C4-2B (cell line): ENCODE measurements at regions not wholly inside any gene's neighbourhood (a gene's known extent, or its start where the extent isn't known, plus 50 kb on each side); places are given as distances from the start of the nearest gene placed in this dataset.
"Not testable (repeated sequence)": the region's sequence is repeated elsewhere in the genome, so short reads cannot be mapped to it uniquely, and the experiment has no call there.

Experiments
- H3K27ac ChIP-seq: fragments of 450-650 bp; 2 replicates; pipeline ENCODE4 v1.5.1; 2017
- ZFX ChIP-seq: fragments of 450-650 bp; IDR thresholded peaks from 2 replicates; pipeline ENCODE4 v1.6.1; 2017
- TF ChIP-seq, protein P1 (sequence below): fragments of 450-650 bp; conservative IDR thresholded peaks from 2 replicates; pipeline ENCODE4 v1.5.1; 2017; ENCODE audit warnings: mild to moderate bottlenecking

DNA sequence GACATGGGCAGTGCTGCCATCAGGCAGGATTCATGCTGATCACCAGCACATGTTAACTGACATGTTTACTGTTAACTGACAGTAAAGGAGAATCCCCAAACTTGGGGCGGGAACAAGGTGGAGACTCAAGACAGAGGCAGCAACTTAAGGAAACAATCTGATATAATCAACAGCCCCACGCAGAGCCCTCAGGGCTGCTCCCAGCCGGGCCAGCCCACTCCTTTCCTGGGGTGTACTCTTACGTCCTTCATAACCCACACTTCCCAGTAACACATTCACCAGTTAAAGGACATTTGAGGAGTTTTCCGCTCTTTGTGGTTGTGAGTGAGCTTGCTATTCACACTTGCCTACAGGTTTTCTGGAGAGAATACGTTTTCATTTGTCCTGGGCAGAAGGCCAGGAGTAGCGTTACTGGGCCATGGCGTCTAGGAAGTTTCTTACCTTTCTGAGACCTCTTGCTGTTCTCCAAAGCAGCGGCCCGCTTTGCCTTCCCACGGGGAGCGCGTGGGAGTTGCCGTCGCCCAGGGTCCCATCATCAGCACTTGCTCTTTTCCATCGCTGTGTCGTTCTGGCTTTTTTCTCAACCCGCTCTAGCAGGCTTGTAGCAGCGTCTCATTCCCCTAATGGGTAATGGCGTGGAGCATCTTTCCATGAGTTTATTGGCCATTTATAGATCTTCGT is 56.4 kb downstream of the FOXF2 start:
- TF ChIP-seq, protein P1, sequence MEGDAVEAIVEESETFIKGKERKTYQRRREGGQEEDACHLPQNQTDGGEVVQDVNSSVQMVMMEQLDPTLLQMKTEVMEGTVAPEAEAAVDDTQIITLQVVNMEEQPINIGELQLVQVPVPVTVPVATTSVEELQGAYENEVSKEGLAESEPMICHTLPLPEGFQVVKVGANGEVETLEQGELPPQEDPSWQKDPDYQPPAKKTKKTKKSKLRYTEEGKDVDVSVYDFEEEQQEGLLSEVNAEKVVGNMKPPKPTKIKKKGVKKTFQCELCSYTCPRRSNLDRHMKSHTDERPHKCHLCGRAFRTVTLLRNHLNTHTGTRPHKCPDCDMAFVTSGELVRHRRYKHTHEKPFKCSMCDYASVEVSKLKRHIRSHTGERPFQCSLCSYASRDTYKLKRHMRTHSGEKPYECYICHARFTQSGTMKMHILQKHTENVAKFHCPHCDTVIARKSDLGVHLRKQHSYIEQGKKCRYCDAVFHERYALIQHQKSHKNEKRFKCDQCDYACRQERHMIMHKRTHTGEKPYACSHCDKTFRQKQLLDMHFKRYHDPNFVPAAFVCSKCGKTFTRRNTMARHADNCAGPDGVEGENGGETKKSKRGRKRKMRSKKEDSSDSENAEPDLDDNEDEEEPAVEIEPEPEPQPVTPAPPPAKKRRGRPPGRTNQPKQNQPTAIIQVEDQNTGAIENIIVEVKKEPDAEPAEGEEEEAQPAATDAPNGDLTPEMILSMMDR: no peak
- no peak for TF ChIP-seq ZFX

GRCh38 chr6:1449896-1450295 is 60.5 kb downstream of the FOXF2 start:
- no peak overlapping the region for H3K27ac ChIP-seq

More for the DNA sequence above, 56.4 kb downstream of the FOXF2 start:
- no peak overlapping the region for H3K27ac ChIP-seq

GRCh38 chr6:1453024-1453423 is 63.6 kb downstream of the FOXF2 start:
- no peak overlapping the region for H3K27ac ChIP-seq
- TF ChIP-seq, protein P1: no peak
- no peak for TF ChIP-seq ZFX

More at GRCh38 chr6:1449896-1450295, 60.5 kb downstream of the FOXF2 start:
- no peak for TF ChIP-seq ZFX
- TF ChIP-seq, protein P1: no peak

DNA sequence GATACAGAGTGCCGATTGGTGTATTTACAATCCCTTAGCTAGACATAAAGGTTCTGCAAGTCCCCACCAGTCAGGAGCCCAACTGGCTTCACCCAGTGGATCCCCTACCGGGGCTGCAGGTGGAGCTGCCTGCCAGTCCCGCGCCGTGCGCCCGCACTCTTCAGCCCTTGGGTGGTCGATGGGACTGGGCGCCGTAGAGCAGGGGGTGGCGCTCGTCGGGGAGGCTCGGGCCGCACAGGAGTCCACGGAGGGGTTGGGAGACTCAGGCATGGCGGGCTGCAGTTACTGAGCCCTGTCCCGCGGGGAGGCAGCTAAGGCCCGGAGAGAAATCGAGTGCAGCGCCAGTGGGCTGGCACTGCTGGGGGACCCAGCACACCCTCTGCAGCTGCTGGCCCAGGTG is 67.4 kb downstream of the FOXF2 start:
- not testable (repeated sequence) for H3K27ac ChIP-seq

DNA sequence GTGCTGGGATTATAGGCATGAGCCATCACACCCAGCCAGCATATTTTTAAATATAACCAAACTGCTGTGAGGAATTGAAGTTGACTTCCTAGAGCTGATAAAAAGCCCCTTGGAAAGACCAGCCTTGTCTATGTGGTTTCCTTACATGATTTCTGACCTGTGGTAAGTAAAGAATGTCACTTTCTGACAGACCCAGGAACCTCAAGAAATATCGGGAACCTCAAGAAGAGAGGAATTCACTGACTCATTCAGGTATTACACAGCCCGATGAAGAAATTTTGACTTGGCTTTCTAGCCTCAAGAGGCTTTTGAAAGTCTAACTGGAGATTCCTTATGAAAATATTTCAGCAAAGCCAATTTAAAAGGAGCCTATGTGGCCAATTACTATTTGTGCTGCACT is 71.8 kb downstream of the FOXF2 start:
- H3K27ac ChIP-seq: no peak overlapping the region
- no peak for TF ChIP-seq ZFX
- TF ChIP-seq, protein P1: no peak

GRCh38 chr6:1461736-1462135 is 72.4 kb downstream of the FOXF2 start:
- TF ChIP-seq, protein P1: no peak
- TF ChIP-seq ZFX: no peak

GRCh38 chr6:1463275-1463674 is 73.9 kb downstream of the FOXF2 start:
- TF ChIP-seq, protein P1: no peak
- TF ChIP-seq ZFX: no peak
- no peak overlapping the region for H3K27ac ChIP-seq

More at GRCh38 chr6:1461736-1462135, 72.4 kb downstream of the FOXF2 start:
- no peak overlapping the region for H3K27ac ChIP-seq

DNA sequence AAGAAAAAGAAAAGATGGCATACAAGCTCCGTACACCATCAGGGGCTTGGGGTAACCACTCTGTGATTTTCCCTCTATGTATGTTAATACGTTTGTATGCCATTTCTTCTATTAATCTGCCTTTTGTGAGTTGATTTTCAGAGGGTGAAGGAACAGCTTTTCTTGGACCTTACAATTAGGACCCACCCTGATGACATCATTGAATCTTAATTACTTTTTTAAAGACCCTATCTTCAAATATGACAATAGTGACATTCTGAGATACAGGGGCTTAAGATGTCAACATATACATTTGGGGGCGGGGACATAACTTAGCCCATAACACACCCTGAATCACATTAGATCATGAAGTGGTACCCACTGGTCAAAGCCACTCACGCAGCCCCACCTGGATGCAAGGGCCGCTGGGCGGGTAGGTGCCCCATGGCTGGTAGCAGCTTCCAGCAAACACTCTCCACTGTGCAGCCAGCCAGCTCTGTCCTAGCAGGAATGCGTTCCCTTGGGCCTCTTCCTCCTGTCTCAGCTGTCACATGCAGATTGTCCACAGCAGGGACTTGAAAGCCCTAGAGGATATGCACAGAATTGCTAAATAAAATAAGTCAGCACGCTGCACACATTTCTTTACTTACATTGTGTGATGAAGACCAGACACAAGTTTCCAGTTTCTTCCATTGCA is 74.5 kb downstream of the FOXF2 start:
- TF ChIP-seq, protein P1: no peak
- TF ChIP-seq ZFX: no peak
- no peak overlapping the region for H3K27ac ChIP-seq
